AG09319 (cell line): ENCODE measurements at regions not wholly inside any gene's neighbourhood (a gene's known extent, or its start where the extent isn't known, plus 50 kb on each side); places are given as distances from the start of the nearest gene placed in this dataset.

Experiments
- DNase-seq: peaks from one replicate; pipeline ENCODE4 v3.0.0-alpha.2; 2010; ENCODE audit warnings: low read depth; ENCODE audit errors: extremely low read depth
- TF ChIP-seq, protein P1 (sequence below): IDR thresholded peaks from 2 replicates; pipeline ENCODE4 v1.5.1; 2011; ENCODE audit warnings: low read depth, mild to moderate bottlenecking, inconsistent platforms, low read length, moderate library complexity

DNA sequence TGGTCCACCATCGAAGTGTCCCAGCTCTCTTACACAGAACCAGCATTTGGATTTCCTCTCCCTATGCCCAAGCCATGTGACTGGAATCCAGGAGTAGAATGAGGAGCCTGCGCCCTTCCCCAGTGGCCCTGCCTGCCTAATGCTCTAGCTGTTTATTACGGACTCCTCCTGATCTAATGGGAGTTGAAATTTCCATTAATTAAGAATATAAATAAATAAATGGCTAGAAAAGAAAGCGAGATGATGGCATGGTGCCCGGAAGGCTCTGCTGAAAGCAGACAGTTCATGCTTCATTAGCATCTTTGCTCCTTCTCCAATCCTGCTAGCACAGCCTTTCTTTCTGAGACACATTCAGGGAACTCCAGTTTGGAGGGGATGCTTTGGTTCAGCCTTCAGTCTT lies 216.2 kb downstream of the SEC16B start:
- no peak for DNase-seq
- TF ChIP-seq, protein P1, sequence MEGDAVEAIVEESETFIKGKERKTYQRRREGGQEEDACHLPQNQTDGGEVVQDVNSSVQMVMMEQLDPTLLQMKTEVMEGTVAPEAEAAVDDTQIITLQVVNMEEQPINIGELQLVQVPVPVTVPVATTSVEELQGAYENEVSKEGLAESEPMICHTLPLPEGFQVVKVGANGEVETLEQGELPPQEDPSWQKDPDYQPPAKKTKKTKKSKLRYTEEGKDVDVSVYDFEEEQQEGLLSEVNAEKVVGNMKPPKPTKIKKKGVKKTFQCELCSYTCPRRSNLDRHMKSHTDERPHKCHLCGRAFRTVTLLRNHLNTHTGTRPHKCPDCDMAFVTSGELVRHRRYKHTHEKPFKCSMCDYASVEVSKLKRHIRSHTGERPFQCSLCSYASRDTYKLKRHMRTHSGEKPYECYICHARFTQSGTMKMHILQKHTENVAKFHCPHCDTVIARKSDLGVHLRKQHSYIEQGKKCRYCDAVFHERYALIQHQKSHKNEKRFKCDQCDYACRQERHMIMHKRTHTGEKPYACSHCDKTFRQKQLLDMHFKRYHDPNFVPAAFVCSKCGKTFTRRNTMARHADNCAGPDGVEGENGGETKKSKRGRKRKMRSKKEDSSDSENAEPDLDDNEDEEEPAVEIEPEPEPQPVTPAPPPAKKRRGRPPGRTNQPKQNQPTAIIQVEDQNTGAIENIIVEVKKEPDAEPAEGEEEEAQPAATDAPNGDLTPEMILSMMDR: no peak

GRCh38 chr1:177748080-177748801 lies 221.6 kb downstream of the SEC16B start:
- TF ChIP-seq, protein P1: no peak
- no peak for DNase-seq

DNA sequence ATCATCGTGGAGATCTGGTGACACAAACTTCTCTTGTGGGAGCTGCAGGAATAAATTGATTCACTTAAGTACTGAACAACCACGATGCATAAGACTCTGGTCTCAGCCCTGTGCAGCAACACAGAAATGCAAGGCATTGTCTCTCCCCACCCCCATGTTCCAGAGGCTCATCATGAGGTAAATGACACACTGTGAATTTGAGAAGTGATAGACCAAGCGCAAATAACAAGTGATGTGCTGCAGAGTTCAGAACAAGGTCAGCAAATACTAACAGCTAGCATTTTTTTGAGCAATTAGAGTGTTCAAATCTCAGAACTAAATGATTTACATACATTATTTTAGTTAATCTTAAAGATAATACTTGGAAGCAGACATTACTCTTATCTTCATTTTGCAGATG lies 223.7 kb downstream of the SEC16B start:
- no peak for DNase-seq
- TF ChIP-seq, protein P1: no peak

- DNase-seq: no peak
- TF ChIP-seq, protein P1: no peak
Observed at GRCh38 chr1:177744906-177745305, 225.0 kb downstream of the SEC16B start.

GRCh38 chr1:177741476-177741875 lies 228.4 kb downstream of the SEC16B start:
- no peak for DNase-seq
- TF ChIP-seq, protein P1: no peak

GRCh38 chr1:177739780-177740179 lies 230.1 kb downstream of the SEC16B start:
- DNase-seq: no peak
- TF ChIP-seq, protein P1: no peak

- TF ChIP-seq, protein P1: no peak
- no peak for DNase-seq
Observed at GRCh38 chr1:177737456-177737855, 232.4 kb downstream of the SEC16B start.
